HG03108 (cell line): ENCODE measurements at regions not wholly inside any gene's neighbourhood (a gene's known extent, or its start where the extent isn't known, plus 50 kb on each side); places are given as distances from the start of the nearest gene placed in this dataset.
"Not testable (repeated sequence)": the region's sequence is repeated elsewhere in the genome, so short reads cannot be mapped to it uniquely, and the experiment has no call there.

ENCODE experiments used
- ATAC-seq: cut with Tn5 transposase; IDR thresholded peaks from one replicate; pipeline ENCODE4 v1.9.1; 2021; ENCODE audit warnings: moderate library complexity; ENCODE audit not compliant: unreplicated experiment

- no peak for ATAC-seq
Measured at GRCh38 chr1:9459816-9460407, 79.4 kb upstream of the SLC25A33 start.

GRCh38 chr1:9465640-9466039 lies 73.6 kb upstream of the SLC25A33 start:
- ATAC-seq: no peak

- no peak for ATAC-seq
Measured at GRCh38 chr1:9466780-9467758, 72.2 kb upstream of the SLC25A33 start.

- ATAC-seq: not testable (repeated sequence)
Measured at GRCh38 chr1:9469882-9470281, 69.4 kb upstream of the SLC25A33 start.

- ATAC-seq: no peak
Measured at GRCh38 chr1:9471679-9472078, 67.6 kb upstream of the SLC25A33 start.

GRCh38 chr1:9472386-9473031 lies 66.8 kb upstream of the SLC25A33 start:
- ATAC-seq: no peak

- no peak for ATAC-seq
Measured at GRCh38 chr1:9473032-9473807, 66.0 kb upstream of the SLC25A33 start.

- ATAC-seq: no peak
Measured at GRCh38 chr1:9475061-9475627, 64.1 kb upstream of the SLC25A33 start.

GRCh38 chr1:9476790-9477463 lies 62.3 kb upstream of the SLC25A33 start:
- no peak for ATAC-seq

- no peak for ATAC-seq
Measured at GRCh38 chr1:9477535-9477934, 61.7 kb upstream of the SLC25A33 start.

GRCh38 chr1:9478021-9478420 lies 61.2 kb upstream of the SLC25A33 start:
- no peak for ATAC-seq

GRCh38 chr1:9481048-9481447 lies 58.2 kb upstream of the SLC25A33 start:
- no peak for ATAC-seq

- no peak for ATAC-seq
Measured at GRCh38 chr1:9482403-9482802, 56.9 kb upstream of the SLC25A33 start.

- no peak for ATAC-seq
Measured at GRCh38 chr1:9482816-9483572, 56.3 kb upstream of the SLC25A33 start.

GRCh38 chr1:9486466-9487140 lies 52.7 kb upstream of the SLC25A33 start:
- ATAC-seq: no peak
